ENCODE measurements at regions not wholly inside any gene's neighbourhood (a gene's known extent, or its start where the extent isn't known, plus 50 kb on each side); places are given as distances from the start of the nearest gene placed in this dataset.
"Not testable (repeated sequence)": the region's sequence is repeated elsewhere in the genome, so short reads cannot be mapped to it uniquely, and the experiment has no call there.

DNA sequence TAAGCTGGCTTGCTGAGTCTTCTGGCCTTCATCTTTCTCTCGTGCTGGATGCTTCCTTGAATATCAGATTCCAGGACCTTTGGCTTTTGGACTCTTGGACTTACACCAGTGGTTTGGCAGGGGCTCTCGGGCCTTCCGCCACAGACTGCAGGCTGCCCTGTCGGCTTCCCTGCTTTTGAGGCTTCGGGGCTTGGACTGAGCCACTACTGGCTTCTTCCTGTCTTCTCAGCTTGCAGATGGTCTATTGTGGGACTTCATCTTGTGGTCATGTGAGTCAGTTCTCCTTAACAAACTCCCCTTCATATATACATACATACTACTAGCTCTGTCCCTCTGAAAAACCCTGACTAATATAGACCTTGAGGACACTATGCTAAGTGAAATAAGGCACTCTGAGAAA lies 78.3 kb upstream of the SSBP2 start:
- no peak for DNase-seq (ENCODE audit: low read depth in 2 of 2)

DNA sequence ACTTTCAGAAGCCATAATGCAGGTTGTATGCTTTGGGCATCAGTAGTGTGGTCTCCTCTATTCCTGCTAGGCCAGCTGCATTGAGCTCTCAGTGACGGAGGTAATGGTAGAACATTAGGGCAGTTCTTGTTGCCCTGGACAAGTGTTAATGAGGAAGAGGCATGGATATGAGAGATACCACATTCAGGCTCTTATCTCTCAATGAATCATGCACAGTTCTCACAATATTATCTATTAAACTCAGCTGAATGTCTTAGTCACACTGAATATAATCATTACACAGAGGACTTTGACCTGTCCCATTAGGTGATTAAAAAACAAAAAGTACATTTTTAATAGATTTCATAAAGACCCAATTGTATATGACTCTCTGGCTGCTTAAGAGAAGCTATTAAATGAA lies 76.6 kb upstream of the SSBP2 start:
- no peak for DNase-seq (ENCODE audit: low read depth in 2 of 2)

DNA sequence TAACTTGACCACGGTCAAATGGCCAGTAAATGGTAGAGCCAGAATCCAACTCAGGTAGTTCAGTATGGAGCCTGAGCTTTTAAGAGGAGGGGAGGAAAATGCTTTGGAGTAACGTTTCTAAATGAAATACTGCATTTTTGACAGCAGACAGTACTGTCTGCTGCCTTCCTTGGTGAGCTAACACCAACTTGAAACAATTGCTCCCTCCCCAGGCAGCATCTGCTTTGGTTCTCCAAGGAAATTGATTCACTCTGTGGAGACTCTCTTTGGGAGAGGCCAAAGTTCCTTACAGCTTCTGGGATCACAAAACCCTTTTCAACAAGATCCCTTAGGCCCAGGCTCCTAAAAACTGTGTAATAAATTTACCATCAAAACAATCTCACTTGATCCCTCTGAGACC lies 75.2 kb upstream of the SSBP2 start:
- DNase-seq (ENCODE audit: low read depth in 2 of 2): no peak

DNA sequence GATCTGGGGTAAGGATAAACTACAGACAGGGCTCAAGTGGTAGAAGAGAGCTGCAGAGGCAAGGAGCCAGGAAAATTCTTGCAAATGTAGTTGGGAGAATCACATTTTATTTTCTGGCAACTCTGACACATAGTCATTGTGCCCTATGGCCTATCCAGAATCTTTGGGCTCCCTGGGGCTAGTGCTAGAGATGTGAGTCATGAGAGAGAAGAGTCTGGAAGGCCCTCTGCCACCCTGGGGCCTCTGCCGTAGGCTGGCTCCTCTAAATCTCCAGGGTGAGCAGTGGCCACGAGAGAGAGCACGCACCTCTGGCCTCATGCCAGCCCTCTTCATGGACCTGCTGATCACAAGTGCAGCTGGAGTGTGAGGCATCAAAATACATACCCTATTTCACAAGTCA lies 74.3 kb upstream of the SSBP2 start:
- DNase-seq (ENCODE audit: low read depth in 2 of 2): no peak

DNA sequence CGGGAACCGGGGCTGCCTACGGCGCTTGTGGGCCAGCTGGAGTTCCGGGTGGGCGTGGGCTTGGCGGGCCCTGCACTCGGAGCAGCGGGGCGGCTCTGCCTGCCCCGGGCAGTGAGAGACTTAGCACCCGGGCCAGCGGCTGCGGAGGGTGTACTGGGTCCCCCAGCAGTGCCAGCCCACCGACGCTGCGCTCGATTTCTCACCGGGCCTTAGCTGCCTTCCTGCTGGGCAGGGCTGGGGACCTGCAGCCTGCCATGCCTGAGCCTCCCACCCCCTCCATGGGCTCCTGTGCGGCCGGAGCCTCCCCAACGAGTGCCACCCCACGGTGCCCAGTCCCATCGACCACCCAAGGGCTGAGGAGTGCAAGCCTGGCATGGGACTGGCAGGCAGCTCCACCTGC lies 72.8 kb upstream of the SSBP2 start:
- DNase-seq (ENCODE audit: low read depth in 2 of 2): not testable (repeated sequence)

DNA sequence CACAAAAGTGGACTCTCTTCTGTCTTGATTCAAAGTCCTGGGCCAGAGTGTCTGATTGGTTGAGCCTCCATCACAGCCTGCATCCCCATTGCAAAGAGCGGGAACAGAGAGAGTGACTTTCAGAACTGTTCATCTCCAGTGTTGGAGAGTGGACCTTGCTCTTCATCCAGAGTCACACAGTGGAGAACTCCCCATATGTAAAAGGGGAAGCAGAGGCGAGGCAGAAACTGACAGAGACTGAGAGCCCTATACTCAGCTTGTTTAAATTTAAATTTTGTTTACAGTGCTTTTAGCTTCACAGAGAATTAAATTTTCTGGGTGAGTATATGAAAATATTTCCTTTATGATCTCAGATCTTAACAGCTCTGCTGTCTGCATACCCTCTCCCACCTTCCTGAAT lies 70.0 kb upstream of the SSBP2 start:
- DNase-seq (ENCODE audit: low read depth in 2 of 2): no peak

DNA sequence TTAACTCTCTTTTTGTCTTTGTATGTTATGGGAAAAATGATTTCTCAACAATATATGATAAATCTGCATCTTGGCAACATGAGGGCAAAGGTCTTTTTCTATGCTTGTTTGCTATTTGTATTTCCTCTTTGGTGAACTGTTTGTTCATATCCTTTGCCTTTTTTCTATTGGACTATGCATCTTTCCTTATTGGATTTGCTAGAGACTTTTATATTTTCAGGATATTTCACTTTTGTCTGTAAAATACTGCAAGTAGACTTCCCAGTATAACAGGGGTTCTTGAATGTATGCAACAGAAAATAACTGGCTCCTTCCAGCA lies 69.4 kb upstream of the SSBP2 start:
- DNase-seq (ENCODE audit: low read depth in 2 of 2): no peak

DNA sequence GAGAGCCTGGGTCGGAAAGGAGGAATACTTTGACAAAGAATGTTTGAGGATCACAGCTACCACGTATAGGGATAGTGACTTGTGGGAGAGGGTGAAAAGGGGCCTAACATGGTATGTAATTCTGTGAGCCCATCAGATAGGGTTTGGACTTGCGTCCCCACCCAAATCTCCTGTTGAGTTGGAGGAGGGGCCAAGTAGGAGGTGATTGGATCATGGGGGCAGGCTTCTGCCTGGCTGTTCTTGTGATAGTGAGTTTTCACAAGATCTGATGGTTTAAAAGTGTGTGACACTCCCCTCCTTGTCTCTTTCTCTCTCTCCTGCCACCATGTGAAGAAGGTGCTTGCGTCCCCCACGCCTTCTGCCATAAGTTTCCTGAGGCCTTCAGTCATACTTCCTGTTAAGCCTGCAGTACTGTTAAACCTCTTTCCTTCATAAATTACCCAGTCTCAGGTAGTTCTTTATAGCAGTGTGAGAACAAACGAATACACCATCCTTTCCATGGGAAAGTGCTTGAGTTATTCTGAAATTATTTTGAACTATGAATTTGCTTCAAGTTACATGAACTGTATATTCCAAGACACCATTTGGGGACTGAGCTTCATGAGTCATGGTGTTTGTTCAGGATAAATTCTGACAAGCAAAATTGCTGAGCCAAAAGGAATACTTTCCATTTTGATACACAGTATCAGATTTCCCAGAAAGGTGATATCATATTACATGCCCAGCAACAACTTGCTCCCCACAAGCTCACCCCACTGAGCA lies 68.8 kb upstream of the SSBP2 start:
- DNase-seq (ENCODE audit: low read depth in 2 of 2): no peak

DNA sequence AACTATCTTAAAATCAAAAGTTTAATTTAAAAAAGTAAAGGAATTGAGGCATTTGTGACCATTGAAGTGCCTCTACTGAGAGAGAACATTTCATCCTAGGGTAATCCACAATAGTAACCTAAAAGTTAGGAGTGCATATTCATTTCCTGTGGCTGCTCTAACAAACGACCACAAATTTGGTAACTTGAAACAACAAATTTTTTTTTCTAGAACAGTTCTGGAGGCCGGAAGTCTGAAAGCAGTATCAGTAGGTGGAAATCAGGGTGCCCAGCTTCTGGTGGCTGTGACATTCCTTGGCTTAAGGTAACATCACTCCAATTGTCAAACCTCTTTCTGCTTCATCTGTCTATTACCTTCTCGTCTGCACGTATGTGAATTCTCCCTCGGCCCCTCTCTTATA lies 67.1 kb upstream of the SSBP2 start:
- DNase-seq (ENCODE audit: low read depth in 2 of 2): no peak

DNA sequence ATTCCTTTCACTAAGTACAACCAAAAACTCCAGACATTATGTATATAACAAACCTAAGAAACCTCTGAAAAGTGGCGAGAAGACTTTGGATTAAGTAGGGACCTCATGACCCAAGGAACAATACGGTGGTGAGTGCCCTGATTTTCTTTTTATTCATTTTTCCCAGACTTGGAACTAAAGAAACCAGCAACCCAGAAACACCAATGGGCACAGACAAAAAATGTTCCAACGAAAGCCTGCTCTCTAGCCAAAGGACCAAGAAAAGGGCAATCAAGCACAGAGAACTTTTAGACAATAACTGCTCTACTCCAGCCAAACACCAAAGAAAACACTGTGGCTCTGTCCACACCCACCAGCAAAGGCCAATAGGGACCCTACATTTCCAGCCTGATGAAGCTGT lies 66.2 kb upstream of the SSBP2 start:
- DNase-seq (ENCODE audit: low read depth in 2 of 2): no peak

DNA sequence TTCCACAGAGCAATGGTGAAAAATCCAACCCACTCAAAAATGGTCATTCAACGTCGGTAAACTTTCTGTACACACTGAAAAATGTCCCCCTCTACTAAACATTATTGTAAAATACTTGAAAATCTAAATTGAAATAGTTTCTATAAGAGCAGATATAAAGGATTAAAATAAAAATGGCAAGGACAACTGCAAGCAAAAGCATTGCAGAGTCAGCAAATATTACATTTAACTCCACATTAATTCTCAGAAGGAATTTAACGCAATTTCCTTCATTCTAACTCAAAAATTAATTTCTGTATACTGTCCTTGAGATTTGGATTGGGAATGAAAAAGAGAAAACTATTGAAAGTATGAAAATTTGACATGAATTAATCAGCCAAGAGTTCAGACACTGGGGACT lies 64.4 kb upstream of the SSBP2 start:
- no peak for DNase-seq (ENCODE audit: low read depth in 2 of 2)

DNA sequence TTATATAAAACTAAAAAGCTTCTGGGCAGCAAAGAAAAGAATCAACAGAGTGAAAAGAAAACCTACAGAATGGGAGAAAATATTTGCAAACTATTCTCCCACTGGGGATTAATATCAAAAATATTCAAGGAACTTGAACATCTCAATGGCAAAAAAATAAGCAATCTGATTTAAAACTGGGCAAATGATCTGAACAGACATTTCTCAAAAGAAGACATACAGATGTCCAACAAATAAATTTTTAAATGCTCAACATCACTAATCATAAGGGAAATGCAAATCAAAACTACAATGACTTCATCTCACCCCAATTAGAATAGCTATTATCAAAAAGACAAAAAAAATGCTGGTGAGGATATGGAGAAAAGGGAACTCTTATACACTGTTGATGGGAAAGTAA lies 57.2 kb upstream of the SSBP2 start:
- DNase-seq (ENCODE audit: low read depth in 2 of 2): no peak

DNA sequence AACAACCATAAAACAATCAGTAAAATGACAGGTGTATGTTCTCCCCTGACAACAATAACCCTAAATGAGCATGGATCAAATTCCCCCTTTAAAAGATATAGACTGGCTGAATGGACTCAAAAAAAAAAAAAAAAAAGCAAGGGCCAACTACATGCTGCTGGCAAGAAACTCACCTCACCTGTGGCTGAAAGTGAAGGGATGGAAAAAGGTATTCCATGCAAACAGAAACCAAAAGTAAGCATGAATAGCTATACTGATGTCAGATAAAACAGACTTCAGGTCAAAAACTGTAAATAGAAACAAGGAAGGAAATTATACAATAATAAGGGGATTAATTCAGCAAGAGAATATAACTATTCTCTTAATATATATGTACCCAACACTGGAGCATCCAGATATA lies 54.2 kb upstream of the SSBP2 start:
- DNase-seq (ENCODE audit: low read depth in 2 of 2): no peak

DNA sequence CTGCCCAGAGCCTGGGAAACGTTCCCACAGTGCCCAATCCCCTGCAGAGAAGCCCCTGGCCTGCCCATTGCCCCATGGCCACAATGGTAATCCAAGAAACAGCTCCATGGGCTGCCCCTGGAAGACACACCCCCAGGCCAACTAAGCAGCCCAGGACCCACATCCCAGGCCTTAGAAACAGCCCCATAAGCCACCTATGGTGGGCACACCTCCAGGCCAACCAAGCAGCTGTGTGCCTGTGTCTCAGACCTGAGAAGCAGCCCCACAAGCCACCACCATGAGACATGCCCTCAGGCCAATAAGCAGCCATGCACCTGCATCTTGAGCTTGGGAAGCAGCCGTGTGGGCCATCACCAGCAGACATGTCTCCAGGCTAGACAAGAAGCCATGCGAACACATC lies 52.9 kb upstream of the SSBP2 start:
- no peak for DNase-seq (ENCODE audit: low read depth in 2 of 2)

DNA sequence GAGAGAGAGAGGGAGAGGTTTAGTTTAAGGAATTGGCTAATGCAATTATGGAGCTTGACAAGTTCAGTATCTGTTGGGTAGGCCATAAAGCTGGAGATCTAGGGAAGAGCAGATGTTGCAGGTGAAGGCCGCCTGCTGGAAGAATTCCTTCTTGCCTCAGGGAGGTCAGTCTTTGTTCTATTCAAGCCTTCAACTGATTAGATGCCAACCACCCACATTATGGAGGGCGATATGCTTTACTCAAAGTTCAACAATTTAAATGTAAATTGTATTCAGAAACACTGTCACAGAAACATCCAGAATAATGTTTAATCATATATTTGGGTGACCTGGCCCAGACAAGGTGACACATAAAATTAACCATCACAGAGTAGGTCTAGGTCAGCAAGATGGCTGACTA lies 51.7 kb upstream of the SSBP2 start:
- DNase-seq (ENCODE audit: low read depth in 2 of 2): no peak

DNA sequence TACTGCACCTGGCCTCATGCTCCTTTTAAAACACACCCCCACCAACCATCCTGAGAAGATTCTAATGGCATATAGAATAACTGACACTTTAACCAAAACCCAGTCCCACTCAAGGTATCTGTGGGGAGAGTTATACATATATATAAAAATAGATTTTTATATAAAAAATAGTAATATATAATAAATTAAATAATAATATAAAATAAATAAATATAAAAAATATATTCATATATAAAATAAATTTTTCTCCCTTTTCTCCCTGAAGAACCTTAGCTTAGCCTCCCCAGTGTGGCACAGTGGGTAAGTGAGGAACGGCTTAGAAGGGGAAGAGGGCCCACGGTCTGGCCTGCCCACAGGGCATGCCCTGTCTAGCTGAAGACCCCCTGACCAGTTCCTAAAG lies 51.1 kb upstream of the SSBP2 start:
- DNase-seq (ENCODE audit: low read depth in 2 of 2): no peak

DNA sequence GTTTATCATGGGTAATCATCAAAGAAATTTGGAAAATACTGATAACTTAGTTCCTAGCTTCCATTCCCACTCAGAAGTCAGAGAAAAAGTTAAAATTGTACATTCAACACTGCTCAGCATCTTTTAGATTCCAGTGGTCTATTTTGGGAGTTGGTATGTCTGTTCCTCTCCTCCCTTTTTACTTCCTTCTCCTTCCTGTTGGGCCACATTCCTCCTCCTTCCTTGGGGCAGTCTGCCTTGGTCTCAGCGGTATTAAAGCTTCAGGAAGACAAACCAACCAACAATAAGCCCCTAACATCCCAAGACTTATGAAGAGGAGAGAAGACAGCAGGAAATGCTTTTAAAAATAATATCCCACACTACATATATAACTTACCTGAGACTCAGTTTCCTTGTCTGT lies 49.9 kb upstream of the SSBP2 start:
- DNase-seq (ENCODE audit: low read depth in 2 of 2): no peak
